ENCODE measurements at regions not wholly inside any gene's neighbourhood (a gene's known extent, or its start where the extent isn't known, plus 50 kb on each side); places are given as distances from the start of the nearest gene placed in this dataset.

DNA sequence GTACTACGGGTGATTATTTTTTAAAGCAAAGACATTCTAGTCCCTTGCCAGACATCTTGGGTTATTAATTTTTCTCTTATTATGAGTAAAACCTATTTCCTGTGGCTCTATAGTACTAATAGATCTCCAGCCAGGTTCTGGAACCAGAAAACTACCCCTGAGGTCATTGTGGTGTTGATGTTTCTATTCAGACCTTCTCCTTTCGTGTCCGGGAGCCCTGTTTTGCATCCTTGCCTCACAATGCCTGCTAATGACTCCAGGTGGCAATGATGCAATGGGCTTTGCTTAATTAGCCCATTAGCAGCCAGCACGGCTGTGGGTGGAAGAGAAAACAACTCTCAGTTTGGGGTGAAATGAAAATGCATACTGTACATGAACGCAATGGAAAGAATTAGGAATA is 62.9 kb upstream of the ARG1 start:
- ChIA-PET POLR2A (ENCODE audit: unreplicated experiment) (no interaction called here), CTCF (interaction anchor here (1.4 kb wide), 1 partner anchor 9 kb away, joined by 3 read pairs; no protein-coding TSS in a partner anchor)
- no peak overlapping the region for H4K5ac ChIP-seq (ENCODE audit: low read depth, low read length)
- no peak overlapping the region for H3K23ac ChIP-seq (ENCODE audit: low read depth, low read length)
- H2BK120ac ChIP-seq (ENCODE audit: low read depth, low read length): no peak overlapping the region
- 0% methylated on average over 1 of the region's 5 CpGs; no CpG with 5 or more reads in 1 of the 2 experiments for WGBS, 2 experiments (ENCODE audit: extremely low coverage in 2 of 2, insufficient read length in 1 of 2)
- no peak overlapping the region for H3K4ac ChIP-seq (ENCODE audit: low read depth, low read length)
- H3K27me3 ChIP-seq (ENCODE audit: control insufficient read depth, insufficient read depth, low read length): peaks cover 2% of the 10 kb centered on the region
- in situ Hi-C loops (cut with MboI; ENCODE audit: low sequenced_read_pairs) (no loop called here), dilution Hi-C loops (cut with HindIII; ENCODE audit: low sequenced_read_pairs, unreplicated experiment) (no loop called here), intact Hi-C loops (cut with micrococcal nuclease) (loop anchor here (5.0 kb wide), 1 partner anchor 313 kb away; no protein-coding TSS in a partner anchor)
- no TSS peak for BruUV-seq (replicated peaks)
- H3K4me3 ChIP-seq (ENCODE audit: insufficient read depth, low read depth, low read length): no peak overlapping the region
- DNase-seq (no peak), ATAC-seq (ENCODE audit: low read depth) (no peak)
- H3K9me3 ChIP-seq (ENCODE audit: control insufficient read depth, insufficient read depth, low read length): peaks cover 4% of the 10 kb centered on the region
- H4K20me1 ChIP-seq (ENCODE audit: insufficient read depth, low read length): no peaks in the 10 kb centered on the region
- TF ChIP-seq FOS (IDR thresholded peaks at IDR 0.05; ENCODE audit: low read depth, low read length) (no peak), NFE2L2 (IDR thresholded peaks at IDR 0.05; ENCODE audit: low read depth, low read length) (no peak), POLR2A (IDR thresholded peaks at IDR 0.05; ENCODE audit: low read depth, low read length) (no peak), SMC3 (IDR thresholded peaks at IDR 0.05; ENCODE audit: low read depth, low read length) (no peak), RAD21 (IDR thresholded peaks at IDR 0.05; ENCODE audit: low read length) (no peak), RCOR1 (IDR thresholded peaks at IDR 0.05; ENCODE audit: insufficient replicate concordance, low read length) (no peak), CHD1 (IDR thresholded peaks at IDR 0.05; ENCODE audit: low read depth, low read length) (no peak), CEBPB (IDR thresholded peaks at IDR 0.05; ENCODE audit: low read depth, low read length) (no peak), BHLHE40 (IDR thresholded peaks at IDR 0.05; ENCODE audit: low read depth, low read length) (no peak), RFX5 (IDR thresholded peaks at IDR 0.05; ENCODE audit: low read depth, low read length) (no peak), MAZ (IDR thresholded peaks at IDR 0.05; ENCODE audit: borderline replicate concordance, low read depth, low read length) (no peak)
- TF ChIP-seq, protein P1, sequence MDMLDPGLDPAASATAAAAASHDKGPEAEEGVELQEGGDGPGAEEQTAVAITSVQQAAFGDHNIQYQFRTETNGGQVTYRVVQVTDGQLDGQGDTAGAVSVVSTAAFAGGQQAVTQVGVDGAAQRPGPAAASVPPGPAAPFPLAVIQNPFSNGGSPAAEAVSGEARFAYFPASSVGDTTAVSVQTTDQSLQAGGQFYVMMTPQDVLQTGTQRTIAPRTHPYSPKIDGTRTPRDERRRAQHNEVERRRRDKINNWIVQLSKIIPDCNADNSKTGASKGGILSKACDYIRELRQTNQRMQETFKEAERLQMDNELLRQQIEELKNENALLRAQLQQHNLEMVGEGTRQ (IDR thresholded peaks at IDR 0.05; ENCODE audit: low read depth, low read length): no peak
- TF ChIP-seq, protein P2, sequence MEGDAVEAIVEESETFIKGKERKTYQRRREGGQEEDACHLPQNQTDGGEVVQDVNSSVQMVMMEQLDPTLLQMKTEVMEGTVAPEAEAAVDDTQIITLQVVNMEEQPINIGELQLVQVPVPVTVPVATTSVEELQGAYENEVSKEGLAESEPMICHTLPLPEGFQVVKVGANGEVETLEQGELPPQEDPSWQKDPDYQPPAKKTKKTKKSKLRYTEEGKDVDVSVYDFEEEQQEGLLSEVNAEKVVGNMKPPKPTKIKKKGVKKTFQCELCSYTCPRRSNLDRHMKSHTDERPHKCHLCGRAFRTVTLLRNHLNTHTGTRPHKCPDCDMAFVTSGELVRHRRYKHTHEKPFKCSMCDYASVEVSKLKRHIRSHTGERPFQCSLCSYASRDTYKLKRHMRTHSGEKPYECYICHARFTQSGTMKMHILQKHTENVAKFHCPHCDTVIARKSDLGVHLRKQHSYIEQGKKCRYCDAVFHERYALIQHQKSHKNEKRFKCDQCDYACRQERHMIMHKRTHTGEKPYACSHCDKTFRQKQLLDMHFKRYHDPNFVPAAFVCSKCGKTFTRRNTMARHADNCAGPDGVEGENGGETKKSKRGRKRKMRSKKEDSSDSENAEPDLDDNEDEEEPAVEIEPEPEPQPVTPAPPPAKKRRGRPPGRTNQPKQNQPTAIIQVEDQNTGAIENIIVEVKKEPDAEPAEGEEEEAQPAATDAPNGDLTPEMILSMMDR (conservative IDR thresholded peaks at IDR 0.05; ENCODE audit: low read depth, low read length): no peak
- no peak overlapping the region for H3K27ac ChIP-seq (ENCODE audit: insufficient read depth, low read length)
- no peaks in the 10 kb centered on the region for H3K9me1 ChIP-seq (ENCODE audit: insufficient read depth, low read length)
- H3K18ac ChIP-seq (ENCODE audit: low read depth, low read length): no peak overlapping the region
- no peak overlapping the region for H4K8ac ChIP-seq (ENCODE audit: low read depth in 2 of 2, low read length in 2 of 2)
- no peak overlapping the region for H2AK9ac ChIP-seq (replicated peaks; ENCODE audit: low read depth, low read length, poor library complexity)
- H2AFZ ChIP-seq (replicated peaks; ENCODE audit: low read length, poor library complexity): no peak overlapping the region
- H3K9ac ChIP-seq (ENCODE audit: low read depth, low read length): no peak overlapping the region
- H3K79me1 ChIP-seq (ENCODE audit: low read depth in 1 of 2, low read length in 2 of 2): no peaks in the 10 kb centered on the region
- no peak overlapping the region for H3K56ac ChIP-seq (ENCODE audit: extremely low read depth, insufficient read depth, low read length)
- H2BK20ac ChIP-seq (ENCODE audit: low read depth, low read length): no peak overlapping the region
- no peak overlapping the region for H2AK5ac ChIP-seq (ENCODE audit: low read depth, low read length)
- H2BK5ac ChIP-seq (ENCODE audit: low read depth, low read length, poor library complexity, severe bottlenecking): no peak overlapping the region
- no peak overlapping the region for H3K4me2 ChIP-seq (ENCODE audit: low read depth, low read length)
- H3K4me1 ChIP-seq (ENCODE audit: control insufficient read depth, insufficient read depth, low read length): no peaks in the 10 kb centered on the region
- no peak overlapping the region for H2BK15ac ChIP-seq (ENCODE audit: low read depth, low read length)
- H4K91ac ChIP-seq (ENCODE audit: insufficient read depth, low read depth, low read length): no peak overlapping the region
- no peaks in the 10 kb centered on the region for H3K36me3 ChIP-seq (ENCODE audit: control insufficient read depth, insufficient read depth, low read length)
- no peak overlapping the region for H3K14ac ChIP-seq (replicated peaks; ENCODE audit: low read depth, low read length)
